ENCODE measurements at regions not wholly inside any gene's neighbourhood (a gene's known extent, or its start where the extent isn't known, plus 50 kb on each side); places are given as distances from the start of the nearest gene placed in this dataset.

DNA sequence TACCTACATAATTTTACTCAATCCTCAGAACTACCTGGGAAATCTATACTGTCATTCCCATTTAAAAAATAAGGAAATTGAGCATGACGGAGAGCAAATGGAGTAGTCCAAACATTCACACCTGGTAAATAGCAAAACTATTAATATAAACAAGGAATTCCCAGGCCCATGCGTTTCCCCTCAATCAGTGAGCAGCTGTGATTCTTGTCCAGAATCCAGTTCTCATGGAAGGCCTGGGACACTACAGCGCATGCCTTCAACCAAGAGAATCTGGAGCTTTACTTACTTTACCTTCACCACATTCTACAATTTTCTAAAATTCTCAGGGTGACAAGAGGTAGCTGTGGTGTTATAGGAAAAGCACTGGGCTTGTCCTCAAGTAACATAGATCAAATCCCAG, 259.0 kb downstream of the LRATD1 start:
- 2% methylated on average over 3 of the region's 3 CpGs for WGBS (ENCODE audit: insufficient coverage, low coverage, missing lambda C conversion rate)
- Histone ChIP-seq H3K9me1 (ENCODE audit: control insufficient read depth, insufficient read depth, low read length) (no peaks in the 10 kb centered on the region), H3K4me2 (ENCODE audit: insufficient read depth, low read length) (no peak overlapping the region), H3K79me2 (ENCODE audit: control insufficient read depth, insufficient read depth, low read length) (no peaks in the 10 kb centered on the region), H3K27me3 (ENCODE audit: control insufficient read depth in 2 of 2, insufficient read depth in 2 of 2, low read length in 2 of 2) (no peaks in the 10 kb centered on the region), H2AFZ (ENCODE audit: low read depth, low read length) (no peak overlapping the region), H3K27ac (ENCODE audit: extremely low read depth, low read depth, low read length) (no peak overlapping the region), H3K4me1 (replicated peaks in 1 of 2; ENCODE audit: control insufficient read depth in 2 of 2, insufficient read depth in 2 of 2, low read length in 2 of 2) (no peaks in the 10 kb centered on the region), H3K4me3 (no peak overlapping the region), H3K36me3 (ENCODE audit: control insufficient read depth, insufficient read depth, low read length) (no peaks in the 10 kb centered on the region), H4K20me1 (replicated peaks; ENCODE audit: control insufficient read depth, insufficient read depth, low read length) (no peaks in the 10 kb centered on the region), H3K9me3 (replicated peaks; ENCODE audit: control insufficient read depth, insufficient read depth, low read depth, low read length) (no peaks in the 10 kb centered on the region), H3K9ac (ENCODE audit: insufficient read depth in 1 of 2, low read depth in 2 of 2, low read length in 2 of 2) (no peak overlapping the region)
- ATAC-seq (no peak), DNase-seq (ENCODE audit: extremely low read depth in 1 of 4, low spot score in 3 of 4) (no peak), FAIRE-seq (no peak)
- CTCF ChIA-PET (ENCODE audit: low intra/inter-chr PET ratio) = no interaction called here
- intact Hi-C loops (cut with micrococcal nuclease) (no loop called here), in situ Hi-C loops (cut with MboI) (no loop called here)
- no TSS peak for BruUV-seq (replicated peaks)
- POLR2A ChIA-PET = no interaction called here
- TF ChIP-seq MECOM (CRISPR knock-in tag; IDR thresholded peaks at IDR 0.05) = no peak
- TF ChIP-seq NCOR1 (IDR thresholded peaks at IDR 0.05) = no peak
- TF ChIP-seq KDM1A (IDR thresholded peaks at IDR 0.05) = no peak
- TF ChIP-seq, protein P1, sequence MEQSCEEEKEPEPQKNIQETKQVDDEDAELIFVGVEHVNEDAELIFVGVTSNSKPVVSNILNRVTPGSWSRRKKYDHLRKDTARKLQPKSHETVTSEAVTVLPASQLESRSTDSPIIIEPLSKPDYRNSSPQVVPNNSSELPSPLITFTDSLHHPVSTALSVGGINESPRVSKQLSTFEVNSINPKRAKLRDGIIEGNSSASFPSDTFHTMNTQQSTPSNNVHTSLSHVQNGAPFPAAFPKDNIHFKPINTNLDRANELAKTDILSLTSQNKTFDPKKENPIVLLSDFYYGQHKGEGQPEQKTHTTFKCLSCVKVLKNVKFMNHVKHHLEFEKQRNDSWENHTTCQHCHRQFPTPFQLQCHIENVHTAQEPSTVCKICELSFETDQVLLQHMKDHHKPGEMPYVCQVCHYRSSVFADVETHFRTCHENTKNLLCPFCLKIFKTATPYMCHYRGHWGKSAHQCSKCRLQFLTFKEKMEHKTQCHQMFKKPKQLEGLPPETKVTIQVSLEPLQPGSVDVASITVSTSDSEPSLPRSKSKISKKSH (CRISPR knock-in tag; IDR thresholded peaks at IDR 0.05) = no peak
- no peak for TF ChIP-seq ARNT (IDR thresholded peaks at IDR 0.05)
- TF ChIP-seq ZNF174 (CRISPR knock-in tag; IDR thresholded peaks at IDR 0.05) = no peak
- TF ChIP-seq ZHX1 (conservative IDR thresholded peaks at IDR 0.05; ENCODE audit: low read length) = no peak
- TF ChIP-seq, protein P2, sequence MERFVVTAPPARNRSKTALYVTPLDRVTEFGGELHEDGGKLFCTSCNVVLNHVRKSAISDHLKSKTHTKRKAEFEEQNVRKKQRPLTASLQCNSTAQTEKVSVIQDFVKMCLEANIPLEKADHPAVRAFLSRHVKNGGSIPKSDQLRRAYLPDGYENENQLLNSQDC (CRISPR knock-in tag; IDR thresholded peaks at IDR 0.05) = no peak
- TF ChIP-seq RBFOX2 (IDR thresholded peaks at IDR 0.05; ENCODE audit: low read depth, low read length) = no peak
- no peak for TF ChIP-seq ZNF263 (CRISPR knock-in tag; IDR thresholded peaks at IDR 0.05; ENCODE audit: borderline replicate concordance)
- TF ChIP-seq, protein P3, sequence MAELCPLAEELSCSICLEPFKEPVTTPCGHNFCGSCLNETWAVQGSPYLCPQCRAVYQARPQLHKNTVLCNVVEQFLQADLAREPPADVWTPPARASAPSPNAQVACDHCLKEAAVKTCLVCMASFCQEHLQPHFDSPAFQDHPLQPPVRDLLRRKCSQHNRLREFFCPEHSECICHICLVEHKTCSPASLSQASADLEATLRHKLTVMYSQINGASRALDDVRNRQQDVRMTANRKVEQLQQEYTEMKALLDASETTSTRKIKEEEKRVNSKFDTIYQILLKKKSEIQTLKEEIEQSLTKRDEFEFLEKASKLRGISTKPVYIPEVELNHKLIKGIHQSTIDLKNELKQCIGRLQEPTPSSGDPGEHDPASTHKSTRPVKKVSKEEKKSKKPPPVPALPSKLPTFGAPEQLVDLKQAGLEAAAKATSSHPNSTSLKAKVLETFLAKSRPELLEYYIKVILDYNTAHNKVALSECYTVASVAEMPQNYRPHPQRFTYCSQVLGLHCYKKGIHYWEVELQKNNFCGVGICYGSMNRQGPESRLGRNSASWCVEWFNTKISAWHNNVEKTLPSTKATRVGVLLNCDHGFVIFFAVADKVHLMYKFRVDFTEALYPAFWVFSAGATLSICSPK (IDR thresholded peaks at IDR 0.05; ENCODE audit: borderline replicate concordance) = no peak
- TF ChIP-seq CXXC5 (CRISPR knock-in tag; IDR thresholded peaks at IDR 0.05) = no peak
- TF ChIP-seq TEAD1 (CRISPR knock-in tag; IDR thresholded peaks at IDR 0.05) = no peak
- TF ChIP-seq ETV6 (IDR thresholded peaks at IDR 0.05; ENCODE audit: borderline replicate concordance in 1 of 2, low read depth in 2 of 2, low read length in 1 of 2) = no peak
- no peak for TF ChIP-seq ETV6 (CRISPR knock-in tag; IDR thresholded peaks at IDR 0.05; ENCODE audit: borderline replicate concordance)
- TF ChIP-seq NFATC3 (IDR thresholded peaks at IDR 0.05) = no peak
- TF ChIP-seq, protein P4, sequence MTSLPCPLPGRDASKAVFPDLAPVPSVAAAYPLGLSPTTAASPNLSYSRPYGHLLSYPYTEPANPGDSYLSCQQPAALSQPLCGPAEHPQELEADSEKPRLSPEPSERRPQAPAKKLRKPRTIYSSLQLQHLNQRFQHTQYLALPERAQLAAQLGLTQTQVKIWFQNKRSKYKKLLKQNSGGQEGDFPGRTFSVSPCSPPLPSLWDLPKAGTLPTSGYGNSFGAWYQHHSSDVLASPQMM (CRISPR knock-in tag; IDR thresholded peaks at IDR 0.05) = no peak

Measured in K562 (cell line).